Liver (tissue), 8 donors: ENCODE measurements at regions not wholly inside any gene's neighbourhood (a gene's known extent, or its start where the extent isn't known, plus 50 kb on each side); places are given as distances from the start of the nearest gene placed in this dataset.

ENCODE experiments used
- DNase-seq: peaks from one replicate; pipeline ENCODE4 v3.0.0-alpha.2; 2017; ENCODE audit warnings: low spot score
- H3K27ac ChIP-seq, 2 donors: one replicate each; pipeline ENCODE4 v1.7.0; 2013; ENCODE audit warnings: inconsistent platforms in 2 of 2, low read length in 2 of 2, control low read depth in 1 of 2, low read depth in 1 of 2, mild to moderate bottlenecking in 1 of 2
- H3K27me3 ChIP-seq, 4 donors: one replicate each; pipeline versions ENCODE4 v1.6.1 to v1.7.0; 2013; ENCODE audit warnings: low read length in 3 of 4, inconsistent platforms in 1 of 4, mild to moderate bottlenecking in 1 of 4, moderate library complexity in 1 of 4; ENCODE audit not compliant: control insufficient read depth in 4 of 4, insufficient read depth in 4 of 4
- H3K36me3 ChIP-seq, 4 donors: one replicate each; pipeline versions ENCODE4 v1.6.1 to v1.7.0; 2013; ENCODE audit warnings: low read length in 3 of 4, mild to moderate bottlenecking in 3 of 4, low read depth in 1 of 4, moderate library complexity in 1 of 4; ENCODE audit not compliant: control insufficient read depth in 4 of 4, insufficient read depth in 3 of 4
- H3K4me1 ChIP-seq, 4 donors: one replicate each; pipeline versions ENCODE4 v1.6.1 to v1.7.0; 2013; ENCODE audit warnings: low read length in 3 of 4, mild to moderate bottlenecking in 3 of 4, moderate library complexity in 1 of 4; ENCODE audit not compliant: control insufficient read depth in 4 of 4, insufficient read depth in 4 of 4
- H3K4me3 ChIP-seq, 3 donors: one replicate each; pipeline versions ENCODE4 v1.6.1 to v1.7.0; 2013; ENCODE audit warnings: low read length in 3 of 3, control low read depth in 1 of 3, low read depth in 1 of 3, mild to moderate bottlenecking in 1 of 3
- H3K9ac ChIP-seq, 2 donors: one replicate each; pipeline ENCODE4 v1.7.0; 2013; ENCODE audit warnings: low read length in 2 of 2, mild to moderate bottlenecking in 2 of 2, moderate library complexity in 2 of 2, control low read depth in 1 of 2, low read depth in 1 of 2
- H3K9me3 ChIP-seq, 4 donors: one replicate each; pipeline versions ENCODE4 v1.6.1 to v1.7.0; 2013; ENCODE audit warnings: low read length in 3 of 4; ENCODE audit not compliant: control insufficient read depth in 4 of 4
- EGR1 ChIP-seq, 2 donors: IDR thresholded peaks; 2 replicates each; pipeline ENCODE4 v1.6.1; 2016 to 2018; ENCODE audit warnings: antibody characterized with exemption in 2 of 2, low read depth in 2 of 2
- FOXA1 ChIP-seq: IDR thresholded peaks from 2 replicates; pipeline ENCODE4 v1.6.1; 2016; ENCODE audit warnings: antibody characterized with exemption
- FOXA2 ChIP-seq: IDR thresholded peaks from 2 replicates; pipeline ENCODE4 v1.6.1; 2016; ENCODE audit warnings: antibody characterized with exemption
- GABPA ChIP-seq, 2 donors: IDR thresholded peaks in 1 of 2; conservative IDR thresholded peaks in 1 of 2; 2 replicates each; pipeline ENCODE4 v1.6.1; 2016; ENCODE audit warnings: antibody characterized with exemption in 2 of 2, mild to moderate bottlenecking in 1 of 2, moderate library complexity in 1 of 2
- HNF4A ChIP-seq, 2 donors: conservative IDR thresholded peaks; 2 replicates each; pipeline ENCODE4 v1.6.1; 2016; ENCODE audit warnings: antibody characterized with exemption in 2 of 2, mild to moderate bottlenecking in 2 of 2
- HNF4G ChIP-seq: IDR thresholded peaks from 2 replicates; pipeline ENCODE4 v1.6.1; 2016; ENCODE audit warnings: antibody characterized with exemption
- JUND ChIP-seq, 2 donors: IDR thresholded peaks; 2 replicates each; pipeline ENCODE4 v1.6.1; 2016; ENCODE audit warnings: antibody characterized with exemption in 2 of 2
- NR2F2 ChIP-seq: IDR thresholded peaks from 2 replicates; pipeline ENCODE4 v1.6.1; 2016; ENCODE audit warnings: antibody characterized with exemption
- RAD21 ChIP-seq, 2 donors: IDR thresholded peaks; 2 replicates each; pipeline ENCODE4 v1.6.1; 2016; ENCODE audit warnings: antibody characterized with exemption in 2 of 2, mild to moderate bottlenecking in 2 of 2
- RXRA ChIP-seq, 2 donors: IDR thresholded peaks; 2 replicates each; pipeline ENCODE4 v1.6.1; 2017 to 2018; ENCODE audit warnings: antibody characterized with exemption in 2 of 2, mild to moderate bottlenecking in 1 of 2
- TAF1 ChIP-seq: conservative IDR thresholded peaks from 2 replicates; pipeline ENCODE4 v1.6.1; 2016; ENCODE audit warnings: antibody characterized with exemption, mild to moderate bottlenecking
- WGBS: extraction: QIAGEN DNeasy Blood & Tissue Kit; methylation state at CpG from one replicate; pipeline ENCODE4 v1.1.7; 2013; 5-methylcytosine and 5-hydroxymethylcytosine counted together
- TF ChIP-seq, protein P1 (sequence below): IDR thresholded peaks from 2 replicates; pipeline ENCODE4 v1.6.1; 2016; ENCODE audit warnings: antibody characterized with exemption
- TF ChIP-seq, protein P2 (sequence below): IDR thresholded peaks from 2 replicates; pipeline ENCODE4 v1.6.1; 2016; ENCODE audit warnings: antibody characterized with exemption
- TF ChIP-seq, protein P3 (sequence below): fragments of 150-350 bp; IDR thresholded peaks from 2 replicates; pipeline ENCODE4 v1.5.1; 2017; ENCODE audit warnings: improper control_type of control experiment, low read depth, low read length; ENCODE audit not compliant: missing input control
- TF ChIP-seq, protein P4 (sequence below): IDR thresholded peaks from 2 replicates; pipeline ENCODE4 v1.6.1; 2016; ENCODE audit warnings: antibody characterized with exemption, mild to moderate bottlenecking
- donor health status: healthy.
- donor health status: healthy.
- donor health status: healthy.
- donor health status: healthy.
- donor health status: healthy.

DNA sequence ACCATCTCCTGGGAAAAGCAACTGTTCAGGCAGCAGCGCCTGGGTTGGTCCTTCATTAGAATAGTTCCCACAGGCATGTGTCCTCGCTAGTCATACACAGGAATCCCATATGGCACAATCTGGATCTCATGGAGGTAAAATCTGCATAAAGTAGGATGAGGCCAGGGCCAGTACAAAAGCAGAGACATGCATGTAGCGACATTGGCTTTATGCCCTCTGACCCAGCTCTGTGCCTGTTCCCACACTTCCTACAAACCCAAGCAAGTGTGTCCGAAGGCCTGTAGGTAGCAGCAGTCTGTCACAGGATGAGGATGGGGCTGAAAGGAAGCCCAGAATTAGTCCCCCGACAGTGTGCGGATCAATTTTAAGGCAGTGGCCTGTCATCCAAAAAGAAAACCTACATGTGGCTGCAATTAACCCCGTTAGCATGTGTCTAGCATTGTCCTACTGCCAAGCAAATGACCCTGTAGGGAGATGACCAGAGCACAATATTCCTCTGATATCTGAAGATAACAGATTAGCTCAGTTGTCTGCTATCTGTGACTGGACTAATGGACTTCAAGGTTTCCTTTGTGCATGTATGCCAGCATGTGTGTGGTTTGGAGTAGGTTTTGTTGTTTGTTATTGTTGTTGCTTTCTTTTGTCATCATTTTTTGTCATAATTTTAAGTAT is 178.8 kb downstream of the TMEM161B start:
- Histone ChIP-seq H3K36me3 (no peaks in the 10 kb centered on the region), H3K9ac (no peak overlapping the region), H3K4me1 (no peaks in the 10 kb centered on the region), H3K27me3 (no peaks in the 10 kb centered on the region), H3K4me3 (no peak overlapping the region), H3K9me3 (no peaks in the 10 kb centered on the region), H3K27ac (no peak overlapping the region)
- DNase-seq = no peak
- no peak for TF ChIP-seq HNF4A (conservative IDR thresholded peaks at IDR 0.05)
- TF ChIP-seq JUND (IDR thresholded peaks at IDR 0.05) = no peak
- TF ChIP-seq RXRA (IDR thresholded peaks at IDR 0.05) = no peak
- no peak for TF ChIP-seq HNF4G
- TF ChIP-seq TAF1 = no peak
- no peak for TF ChIP-seq GABPA (IDR thresholded peaks at IDR 0.05 in 1 of 2, conservative IDR thresholded peaks at IDR 0.05 in 1 of 2)
- no peak for TF ChIP-seq NR2F2
- WGBS = 82% methylated on average over 7 of the region's 7 CpGs

DNA sequence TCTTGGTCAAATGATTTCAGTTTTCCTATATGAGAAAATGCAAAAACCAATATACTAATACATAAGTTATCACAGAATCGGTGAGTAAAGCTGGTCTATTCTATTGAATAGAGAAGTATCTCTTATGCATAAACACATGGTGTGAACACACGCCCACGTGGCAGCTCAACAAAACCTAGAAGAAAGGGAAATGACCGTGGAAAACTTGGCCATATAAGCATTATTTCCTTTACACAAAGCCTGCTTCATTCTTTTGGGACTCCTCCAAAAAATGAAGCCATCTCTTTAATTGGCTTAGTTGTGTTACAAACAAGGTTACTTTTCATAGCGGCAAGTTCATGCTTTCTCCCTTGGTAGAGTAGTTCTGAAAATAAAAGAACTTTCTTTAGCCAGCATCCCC is 183.2 kb downstream of the TMEM161B start:
- Histone ChIP-seq H3K36me3 (no peaks in the 10 kb centered on the region), H3K27me3 (no peaks in the 10 kb centered on the region), H3K4me1 (no peaks in the 10 kb centered on the region), H3K9ac (no peak overlapping the region), H3K27ac (no peak overlapping the region), H3K4me3 (no peak overlapping the region), H3K9me3 (no peaks in the 10 kb centered on the region)
- 80% methylated on average over 5 of the region's 5 CpGs for WGBS
- DNase-seq = no peak
- TF ChIP-seq, protein P1, sequence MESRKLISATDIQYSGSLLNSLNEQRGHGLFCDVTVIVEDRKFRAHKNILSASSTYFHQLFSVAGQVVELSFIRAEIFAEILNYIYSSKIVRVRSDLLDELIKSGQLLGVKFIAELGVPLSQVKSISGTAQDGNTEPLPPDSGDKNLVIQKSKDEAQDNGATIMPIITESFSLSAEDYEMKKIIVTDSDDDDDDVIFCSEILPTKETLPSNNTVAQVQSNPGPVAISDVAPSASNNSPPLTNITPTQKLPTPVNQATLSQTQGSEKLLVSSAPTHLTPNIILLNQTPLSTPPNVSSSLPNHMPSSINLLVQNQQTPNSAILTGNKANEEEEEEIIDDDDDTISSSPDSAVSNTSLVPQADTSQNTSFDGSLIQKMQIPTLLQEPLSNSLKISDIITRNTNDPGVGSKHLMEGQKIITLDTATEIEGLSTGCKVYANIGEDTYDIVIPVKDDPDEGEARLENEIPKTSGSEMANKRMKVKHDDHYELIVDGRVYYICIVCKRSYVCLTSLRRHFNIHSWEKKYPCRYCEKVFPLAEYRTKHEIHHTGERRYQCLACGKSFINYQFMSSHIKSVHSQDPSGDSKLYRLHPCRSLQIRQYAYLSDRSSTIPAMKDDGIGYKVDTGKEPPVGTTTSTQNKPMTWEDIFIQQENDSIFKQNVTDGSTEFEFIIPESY = no peak
- TF ChIP-seq HNF4G (no peak), RAD21 (IDR thresholded peaks at IDR 0.05) (no peak), EGR1 (IDR thresholded peaks at IDR 0.05; ENCODE audit: low read depth in 2 of 2) (no peak), JUND (IDR thresholded peaks at IDR 0.05) (no peak), FOXA1 (no peak), FOXA2 (no peak)
- TF ChIP-seq, protein P2, sequence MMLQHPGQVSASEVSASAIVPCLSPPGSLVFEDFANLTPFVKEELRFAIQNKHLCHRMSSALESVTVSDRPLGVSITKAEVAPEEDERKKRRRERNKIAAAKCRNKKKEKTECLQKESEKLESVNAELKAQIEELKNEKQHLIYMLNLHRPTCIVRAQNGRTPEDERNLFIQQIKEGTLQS = no peak
- TF ChIP-seq, protein P3, sequence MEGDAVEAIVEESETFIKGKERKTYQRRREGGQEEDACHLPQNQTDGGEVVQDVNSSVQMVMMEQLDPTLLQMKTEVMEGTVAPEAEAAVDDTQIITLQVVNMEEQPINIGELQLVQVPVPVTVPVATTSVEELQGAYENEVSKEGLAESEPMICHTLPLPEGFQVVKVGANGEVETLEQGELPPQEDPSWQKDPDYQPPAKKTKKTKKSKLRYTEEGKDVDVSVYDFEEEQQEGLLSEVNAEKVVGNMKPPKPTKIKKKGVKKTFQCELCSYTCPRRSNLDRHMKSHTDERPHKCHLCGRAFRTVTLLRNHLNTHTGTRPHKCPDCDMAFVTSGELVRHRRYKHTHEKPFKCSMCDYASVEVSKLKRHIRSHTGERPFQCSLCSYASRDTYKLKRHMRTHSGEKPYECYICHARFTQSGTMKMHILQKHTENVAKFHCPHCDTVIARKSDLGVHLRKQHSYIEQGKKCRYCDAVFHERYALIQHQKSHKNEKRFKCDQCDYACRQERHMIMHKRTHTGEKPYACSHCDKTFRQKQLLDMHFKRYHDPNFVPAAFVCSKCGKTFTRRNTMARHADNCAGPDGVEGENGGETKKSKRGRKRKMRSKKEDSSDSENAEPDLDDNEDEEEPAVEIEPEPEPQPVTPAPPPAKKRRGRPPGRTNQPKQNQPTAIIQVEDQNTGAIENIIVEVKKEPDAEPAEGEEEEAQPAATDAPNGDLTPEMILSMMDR = no peak
- TF ChIP-seq, protein P4, sequence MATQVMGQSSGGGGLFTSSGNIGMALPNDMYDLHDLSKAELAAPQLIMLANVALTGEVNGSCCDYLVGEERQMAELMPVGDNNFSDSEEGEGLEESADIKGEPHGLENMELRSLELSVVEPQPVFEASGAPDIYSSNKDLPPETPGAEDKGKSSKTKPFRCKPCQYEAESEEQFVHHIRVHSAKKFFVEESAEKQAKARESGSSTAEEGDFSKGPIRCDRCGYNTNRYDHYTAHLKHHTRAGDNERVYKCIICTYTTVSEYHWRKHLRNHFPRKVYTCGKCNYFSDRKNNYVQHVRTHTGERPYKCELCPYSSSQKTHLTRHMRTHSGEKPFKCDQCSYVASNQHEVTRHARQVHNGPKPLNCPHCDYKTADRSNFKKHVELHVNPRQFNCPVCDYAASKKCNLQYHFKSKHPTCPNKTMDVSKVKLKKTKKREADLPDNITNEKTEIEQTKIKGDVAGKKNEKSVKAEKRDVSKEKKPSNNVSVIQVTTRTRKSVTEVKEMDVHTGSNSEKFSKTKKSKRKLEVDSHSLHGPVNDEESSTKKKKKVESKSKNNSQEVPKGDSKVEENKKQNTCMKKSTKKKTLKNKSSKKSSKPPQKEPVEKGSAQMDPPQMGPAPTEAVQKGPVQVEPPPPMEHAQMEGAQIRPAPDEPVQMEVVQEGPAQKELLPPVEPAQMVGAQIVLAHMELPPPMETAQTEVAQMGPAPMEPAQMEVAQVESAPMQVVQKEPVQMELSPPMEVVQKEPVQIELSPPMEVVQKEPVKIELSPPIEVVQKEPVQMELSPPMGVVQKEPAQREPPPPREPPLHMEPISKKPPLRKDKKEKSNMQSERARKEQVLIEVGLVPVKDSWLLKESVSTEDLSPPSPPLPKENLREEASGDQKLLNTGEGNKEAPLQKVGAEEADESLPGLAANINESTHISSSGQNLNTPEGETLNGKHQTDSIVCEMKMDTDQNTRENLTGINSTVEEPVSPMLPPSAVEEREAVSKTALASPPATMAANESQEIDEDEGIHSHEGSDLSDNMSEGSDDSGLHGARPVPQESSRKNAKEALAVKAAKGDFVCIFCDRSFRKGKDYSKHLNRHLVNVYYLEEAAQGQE = no peak
